H9 (cell line): ENCODE measurements at regions not wholly inside any gene's neighbourhood (a gene's known extent, or its start where the extent isn't known, plus 50 kb on each side); places are given as distances from the start of the nearest gene placed in this dataset.

Experiments
- DNase-seq: peaks from one replicate; pipeline ENCODE4 v3.0.0-alpha.2; 2017
- H2AFZ ChIP-seq: one replicate; pipeline ENCODE4 v1.6.1; 2013; ENCODE audit warnings: mild to moderate bottlenecking, low read length, control low read depth, moderate library complexity
- H2AK5ac ChIP-seq: 2 replicates; pipeline ENCODE4 v1.6.1; 2013; ENCODE audit warnings: low read length, control low read depth, mixed read lengths; ENCODE audit not compliant: insufficient read length
- H2BK120ac ChIP-seq: one replicate; pipeline ENCODE4 v1.6.1; 2013; ENCODE audit warnings: low read depth, mild to moderate bottlenecking, low read length, control low read depth, inconsistent platforms; ENCODE audit not compliant: poor library complexity, severe bottlenecking
- H2BK12ac ChIP-seq: 2 replicates; pipeline ENCODE4 v1.6.1; 2013; ENCODE audit warnings: low read length, control low read depth, mixed read lengths, low read depth; ENCODE audit not compliant: insufficient read length
- H2BK15ac ChIP-seq: 2 replicates; pipeline ENCODE4 v1.6.1; 2013; ENCODE audit warnings: low read depth, low read length, control low read depth
- H2BK20ac ChIP-seq: one replicate; pipeline ENCODE4 v1.6.1; 2013; ENCODE audit warnings: low read depth, mild to moderate bottlenecking, low read length, control low read depth, inconsistent platforms; ENCODE audit not compliant: poor library complexity, severe bottlenecking
- H2BK5ac ChIP-seq: 2 replicates; pipeline ENCODE4 v1.6.1; 2013; ENCODE audit warnings: low read length, control low read depth, mixed read lengths; ENCODE audit not compliant: insufficient read length
- H3K14ac ChIP-seq: 2 replicates; pipeline ENCODE4 v1.6.1; 2013; ENCODE audit warnings: low read length, control low read depth; ENCODE audit not compliant: insufficient read depth
- H3K18ac ChIP-seq: 2 replicates; pipeline ENCODE4 v1.6.1; 2013; ENCODE audit warnings: low read depth, mild to moderate bottlenecking, mixed read lengths, low read length, control low read depth; ENCODE audit not compliant: insufficient read length
- H3K23ac ChIP-seq: 2 replicates; pipeline ENCODE4 v1.6.1; 2013; ENCODE audit warnings: low read length, control low read depth, mixed read lengths, low read depth; ENCODE audit not compliant: insufficient read length
- H3K23me2 ChIP-seq: 2 replicates; pipeline ENCODE4 v1.6.1; 2013; ENCODE audit warnings: low read depth, mild to moderate bottlenecking, mixed read lengths, low read length, control low read depth; ENCODE audit not compliant: insufficient read length, poor library complexity, severe bottlenecking
- H3K27ac ChIP-seq: 2 replicates; pipeline ENCODE4 v1.5.1; 2013; ENCODE audit warnings: low read length, control low read depth, mixed read lengths, low read depth; ENCODE audit not compliant: insufficient read length
- H3K27me3 ChIP-seq: 2 replicates; pipeline ENCODE4 v1.6.1; 2013; ENCODE audit warnings: low read length, control low read depth, inconsistent platforms; ENCODE audit not compliant: insufficient read depth
- H3K4ac ChIP-seq: 2 replicates; pipeline ENCODE4 v1.6.1; 2013; ENCODE audit warnings: low read depth, mild to moderate bottlenecking, control low read depth, inconsistent platforms, low read length, moderate library complexity
- H3K4me1 ChIP-seq: 2 replicates; pipeline ENCODE4 v1.6.1; 2013; ENCODE audit warnings: low read length, control low read depth, inconsistent platforms; ENCODE audit not compliant: insufficient read depth
- H3K4me2 ChIP-seq: 2 replicates; pipeline ENCODE4 v1.6.1; 2013; ENCODE audit warnings: low read length, control low read depth, mixed read lengths; ENCODE audit not compliant: insufficient read length, insufficient read depth
- H3K56ac ChIP-seq: 2 replicates; pipeline ENCODE4 v1.6.1; 2013; ENCODE audit warnings: low read depth, mild to moderate bottlenecking, mixed read lengths, low read length, control low read depth; ENCODE audit not compliant: insufficient read length
- H3K79me1 ChIP-seq: 2 replicates; pipeline ENCODE4 v1.6.1; 2013; ENCODE audit warnings: low read depth, mild to moderate bottlenecking, moderate library complexity, low read length, control low read depth, inconsistent platforms; ENCODE audit not compliant: insufficient read depth, poor library complexity, severe bottlenecking
- H3K79me2 ChIP-seq: 2 replicates; pipeline ENCODE4 v1.6.1; 2013; ENCODE audit warnings: low read length, control low read depth, inconsistent platforms; ENCODE audit not compliant: insufficient read depth
- H3K9ac ChIP-seq: 2 replicates; pipeline ENCODE4 v1.6.1; 2013; ENCODE audit warnings: low read length, control low read depth, mixed read lengths; ENCODE audit not compliant: insufficient read length; ENCODE audit errors: extremely low read depth
- H3K9me3 ChIP-seq: one replicate; pipeline ENCODE4 v1.6.1; 2013; ENCODE audit warnings: low read depth, low read length, inconsistent platforms; ENCODE audit not compliant: control insufficient read depth
- H3T11ph ChIP-seq: one replicate; pipeline ENCODE4 v1.6.1; 2013; ENCODE audit warnings: mild to moderate bottlenecking, low read length, control low read depth, inconsistent platforms
- H4K20me1 ChIP-seq: one replicate; pipeline ENCODE4 v1.6.1; 2013; ENCODE audit not compliant: control insufficient read depth, insufficient read length, insufficient read depth
- H4K5ac ChIP-seq: 2 replicates; pipeline ENCODE4 v1.6.1; 2013; ENCODE audit warnings: low read depth, mild to moderate bottlenecking, mixed read lengths, low read length, control low read depth; ENCODE audit not compliant: insufficient read length
- H4K8ac ChIP-seq: replicated peaks from 2 replicates; pipeline ENCODE4 v1.6.1; 2013; ENCODE audit warnings: low read length, control low read depth, mixed read lengths, low read depth; ENCODE audit not compliant: insufficient read length
- H4K91ac ChIP-seq: 2 replicates; pipeline ENCODE4 v1.6.1; 2013; ENCODE audit warnings: low read depth, mild to moderate bottlenecking, moderate library complexity, mixed read lengths, low read length, control low read depth; ENCODE audit not compliant: insufficient read length
- H3K27ac Mint-ChIP-seq, 3 experiments: 2 replicates in 2 of 3; 3 replicates in 1 of 3; pipeline ENCODE4 v1.8.0; 2020 to 2021; ENCODE audit warnings: mixed read lengths in 3 of 3, mild to moderate bottlenecking in 1 of 3, moderate library complexity in 1 of 3
- H3K27me3 Mint-ChIP-seq: 2 replicates; pipeline ENCODE4 v1.8.0; 2021; ENCODE audit warnings: low read depth, mild to moderate bottlenecking, moderate library complexity, mixed read lengths
- H3K36me3 Mint-ChIP-seq, 3 experiments: 2 replicates in 2 of 3; 3 replicates in 1 of 3; pipeline ENCODE4 v1.8.0; 2020 to 2021; ENCODE audit warnings: low read depth in 3 of 3, mixed read lengths in 3 of 3; ENCODE audit not compliant: insufficient read depth in 1 of 3
- H3K4me1 Mint-ChIP-seq, 2 experiments: 2 replicates each; pipeline ENCODE4 v1.8.0; 2020; ENCODE audit warnings: mixed read lengths in 2 of 2
- H3K4me3 Mint-ChIP-seq, 2 experiments: 2 replicates in 1 of 2; 3 replicates in 1 of 2; pipeline ENCODE4 v1.8.0; 2020 to 2021; ENCODE audit warnings: mild to moderate bottlenecking in 2 of 2, mixed read lengths in 2 of 2, moderate library complexity in 1 of 2
- H3K9me3 Mint-ChIP-seq, 2 experiments: 2 replicates in 1 of 2; 3 replicates in 1 of 2; pipeline ENCODE4 v1.8.0; 2020; ENCODE audit warnings: mild to moderate bottlenecking in 2 of 2, mixed read lengths in 2 of 2, moderate library complexity in 1 of 2
- WGBS: extraction: QIAGEN DNeasy Blood & Tissue Kit; methylation state at CpG from one replicate; pipeline ENCODE4 v1.1.7; 2013; ENCODE audit warnings: missing lambda C conversion rate, low lambda C conversion rate, mixed read lengths; ENCODE audit not compliant: insufficient read length; ENCODE audit errors: extremely low coverage; 5-methylcytosine and 5-hydroxymethylcytosine counted together
- TF ChIP-seq, protein P1 (sequence below): fragments of 200-600 bp; sonication (generic); conservative IDR thresholded peaks from 3 replicates; pipeline ENCODE4 v1.8.0; 2021; ENCODE audit warnings: antibody characterized with exemption, mild to moderate bottlenecking

DNA sequence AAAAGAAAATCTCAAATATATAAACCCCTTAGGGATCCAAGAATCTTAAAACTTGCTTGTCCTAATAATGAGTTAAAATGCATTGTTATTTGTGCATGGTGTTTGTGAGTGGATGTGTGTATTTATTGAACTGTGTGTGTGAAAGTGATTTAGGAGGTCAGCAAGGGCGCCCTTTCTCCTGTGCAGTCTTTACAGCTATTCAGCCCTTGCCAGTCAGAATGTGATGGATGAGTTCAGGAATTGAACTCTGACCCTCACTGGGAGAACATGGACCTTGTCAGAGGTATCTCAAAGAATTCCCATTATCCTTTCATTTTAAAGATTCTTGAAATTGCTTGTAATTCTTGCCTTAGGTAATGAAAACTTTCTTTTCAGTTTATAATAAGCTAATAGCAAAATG, 493.0 kb upstream of the ADGRL4 start:
- Histone ChIP-seq H4K8ac (no peak overlapping the region), H3K79me2 (no peaks in the 10 kb centered on the region), H3K23me2 (no peaks in the 10 kb centered on the region), H2BK20ac (no peak overlapping the region), H3K23ac (no peak overlapping the region), H2AK5ac (no peak overlapping the region), H3K4me2 (no peak overlapping the region), H3K27me3 (no peaks in the 10 kb centered on the region), H3K79me1 (no peaks in the 10 kb centered on the region), H2AFZ (no peak overlapping the region), H3K18ac (no peak overlapping the region), H4K20me1 (no peaks in the 10 kb centered on the region), H3K4me1 (peaks cover 7% of the 10 kb centered on the region; the same call in 1 of the 2 replicates), H4K91ac (no peak overlapping the region), H3K4ac (no peak overlapping the region), H3K14ac (no peak overlapping the region), H2BK5ac (no peak overlapping the region), H4K5ac (no peak overlapping the region), H3K9ac (no peak overlapping the region), H2BK12ac (no peak overlapping the region), H2BK120ac (no peak overlapping the region), H3K27ac (no peak overlapping the region), H3K56ac (no peak overlapping the region), H2BK15ac (no peak overlapping the region), H3T11ph (no peak overlapping the region), H3K9me3 (no peaks in the 10 kb centered on the region)
- Mint-ChIP-seq H3K4me1 (peaks cover 3 to 24% of the 10 kb centered on the region in 2 experiments), H3K4me3 (no peak overlapping the region), H3K27me3 (no peaks in the 10 kb centered on the region), H3K27ac (no peak overlapping the region), H3K36me3 (no peaks in the 10 kb centered on the region), H3K9me3 (no peaks in the 10 kb centered on the region)
- DNase-seq: no peak
- no CpG with 5 or more reads among the region's 1 CpG for WGBS
- TF ChIP-seq, protein P1, sequence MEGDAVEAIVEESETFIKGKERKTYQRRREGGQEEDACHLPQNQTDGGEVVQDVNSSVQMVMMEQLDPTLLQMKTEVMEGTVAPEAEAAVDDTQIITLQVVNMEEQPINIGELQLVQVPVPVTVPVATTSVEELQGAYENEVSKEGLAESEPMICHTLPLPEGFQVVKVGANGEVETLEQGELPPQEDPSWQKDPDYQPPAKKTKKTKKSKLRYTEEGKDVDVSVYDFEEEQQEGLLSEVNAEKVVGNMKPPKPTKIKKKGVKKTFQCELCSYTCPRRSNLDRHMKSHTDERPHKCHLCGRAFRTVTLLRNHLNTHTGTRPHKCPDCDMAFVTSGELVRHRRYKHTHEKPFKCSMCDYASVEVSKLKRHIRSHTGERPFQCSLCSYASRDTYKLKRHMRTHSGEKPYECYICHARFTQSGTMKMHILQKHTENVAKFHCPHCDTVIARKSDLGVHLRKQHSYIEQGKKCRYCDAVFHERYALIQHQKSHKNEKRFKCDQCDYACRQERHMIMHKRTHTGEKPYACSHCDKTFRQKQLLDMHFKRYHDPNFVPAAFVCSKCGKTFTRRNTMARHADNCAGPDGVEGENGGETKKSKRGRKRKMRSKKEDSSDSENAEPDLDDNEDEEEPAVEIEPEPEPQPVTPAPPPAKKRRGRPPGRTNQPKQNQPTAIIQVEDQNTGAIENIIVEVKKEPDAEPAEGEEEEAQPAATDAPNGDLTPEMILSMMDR: no peak
